GM19372 (cell line): ENCODE measurements at regions not wholly inside any gene's neighbourhood (a gene's known extent, or its start where the extent isn't known, plus 50 kb on each side); places are given as distances from the start of the nearest gene placed in this dataset.
"Not testable (repeated sequence)": the region's sequence is repeated elsewhere in the genome, so short reads cannot be mapped to it uniquely, and the experiment has no call there.

Source experiments
- ATAC-seq: cut with Tn5 transposase; IDR thresholded peaks from one replicate; pipeline ENCODE4 v1.9.1; 2021; ENCODE audit warnings: mild to moderate bottlenecking, low read depth, moderate library complexity; ENCODE audit not compliant: unreplicated experiment

DNA sequence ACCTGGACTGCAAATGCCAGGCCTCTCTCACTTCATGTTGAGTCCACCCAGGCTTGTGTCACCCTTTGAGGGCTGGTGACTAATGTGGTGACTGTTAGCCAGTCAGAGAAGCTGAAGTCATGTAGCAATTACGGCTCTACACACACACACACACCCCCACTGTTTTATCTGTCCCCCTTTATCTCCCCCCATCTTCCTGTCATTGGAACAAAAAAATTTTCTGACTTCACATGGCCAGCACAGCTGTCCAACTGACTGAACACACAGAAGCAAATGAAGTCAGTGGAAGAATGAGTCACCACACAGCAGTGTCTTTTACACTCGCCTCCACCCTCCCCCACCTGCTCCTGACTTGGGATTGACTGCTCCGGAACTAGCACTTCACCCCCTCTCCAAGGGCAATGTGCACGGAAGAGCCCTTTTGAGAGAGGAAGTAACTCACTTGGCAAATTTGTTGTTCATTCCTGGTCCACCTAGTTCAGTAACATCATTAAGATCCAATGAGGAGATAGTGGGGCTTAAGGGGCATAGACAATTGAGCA is 198.0 kb downstream of the RNF144B start:
- ATAC-seq = no peak

DNA sequence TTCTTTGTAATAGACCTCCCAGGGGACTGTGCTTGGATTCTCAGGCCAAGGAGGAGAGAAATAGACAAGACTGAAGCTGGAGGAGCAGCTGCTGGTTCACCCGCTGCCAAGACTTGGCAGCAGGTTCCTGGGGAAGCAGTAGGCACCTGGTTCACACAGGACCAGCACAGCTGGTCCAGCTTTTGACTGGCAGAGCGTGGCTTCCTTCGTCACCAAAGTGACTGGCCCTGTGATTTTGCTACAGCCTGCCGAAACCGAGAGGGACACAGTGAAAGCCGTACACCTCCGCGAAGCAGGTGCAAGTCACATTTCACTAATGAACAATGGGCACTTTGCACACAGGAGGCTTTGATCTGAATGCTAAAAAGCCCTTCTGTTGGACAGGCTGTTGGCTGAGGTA is 199.0 kb downstream of the RNF144B start:
- no peak for ATAC-seq

DNA sequence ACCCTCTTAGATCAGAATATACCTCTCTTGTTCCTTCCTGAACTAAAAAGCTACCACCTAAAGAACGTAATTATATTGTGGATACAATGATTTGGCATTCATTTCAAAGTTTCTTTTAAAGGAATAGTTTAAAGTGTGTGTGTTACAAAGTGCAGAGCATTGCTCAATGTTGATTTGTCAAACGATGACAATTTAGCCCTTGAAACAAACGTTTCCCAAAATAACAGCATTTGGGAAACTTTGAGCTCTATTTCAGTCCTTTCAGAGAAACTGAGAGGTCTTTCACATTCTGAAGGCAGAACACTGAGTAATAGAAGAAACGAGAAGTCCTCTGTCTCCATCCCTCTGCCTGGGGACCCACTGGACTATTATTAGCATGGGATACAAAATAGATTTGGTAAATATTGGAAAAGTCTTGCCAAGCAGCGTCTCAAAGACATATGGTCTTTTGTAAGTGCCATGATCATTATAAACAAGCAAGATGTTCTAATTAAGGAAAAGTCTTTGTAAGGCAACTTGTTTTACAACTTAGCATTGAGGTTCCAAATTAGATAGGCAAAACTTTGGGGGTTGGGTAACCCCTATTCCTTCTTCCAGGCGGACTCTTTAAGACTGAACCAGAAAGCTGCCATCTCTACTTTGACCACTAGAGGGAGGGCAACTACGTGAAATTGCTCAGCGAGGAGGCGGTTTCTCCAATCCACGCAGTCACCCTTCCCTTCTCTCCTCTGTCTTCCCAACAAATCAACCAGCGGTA is 208.8 kb downstream of the RNF144B start:
- ATAC-seq = peak; percentile 87

DNA sequence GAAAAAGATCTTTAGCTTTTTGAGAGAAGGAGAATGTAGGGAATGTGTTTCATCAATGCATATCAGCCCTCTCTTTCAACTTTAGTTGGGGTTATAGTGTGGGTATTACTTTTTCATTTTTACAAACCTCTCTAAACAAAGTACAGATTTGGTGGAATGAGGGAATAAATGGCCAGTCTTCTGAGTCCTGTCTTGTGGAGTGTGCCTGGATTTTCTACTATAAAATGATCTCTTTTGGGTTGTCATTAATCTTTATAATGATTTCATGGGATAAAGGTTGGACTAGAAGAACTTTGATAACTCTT is 209.3 kb downstream of the RNF144B start:
- ATAC-seq = no peak

DNA sequence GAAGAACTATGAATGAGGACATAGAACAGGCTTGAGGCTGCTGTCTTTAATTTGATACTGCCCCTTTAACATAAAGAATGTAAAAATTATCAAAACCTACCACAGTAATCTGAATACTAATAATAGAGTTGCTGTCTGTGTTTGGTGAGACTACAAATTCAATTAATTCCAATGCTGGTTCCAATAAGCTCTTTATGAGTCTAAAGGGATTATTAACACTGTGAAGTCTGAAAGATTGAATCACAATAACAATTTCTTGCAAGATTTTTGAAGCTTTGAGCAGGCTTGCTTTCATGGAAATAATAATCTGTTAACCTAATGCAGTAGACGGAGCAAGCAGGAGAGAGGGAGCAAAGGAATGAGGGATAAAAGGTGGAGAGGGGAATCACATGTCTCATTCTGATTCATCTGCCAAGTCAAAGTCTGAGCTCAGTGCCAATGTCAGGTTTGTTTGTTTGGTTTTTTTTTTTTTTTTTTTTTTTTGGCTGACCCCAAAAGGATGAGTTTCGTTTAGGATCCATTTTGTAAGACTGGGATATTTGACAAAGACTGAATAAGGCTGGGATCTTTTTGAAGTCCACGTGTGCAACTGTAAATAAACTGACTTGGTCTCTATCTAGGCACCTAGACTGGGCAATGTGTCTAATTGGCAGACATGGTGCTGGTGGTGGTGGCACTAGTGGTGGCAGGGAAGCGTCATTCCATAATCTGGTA is 211.6 kb downstream of the RNF144B start:
- no peak for ATAC-seq

DNA sequence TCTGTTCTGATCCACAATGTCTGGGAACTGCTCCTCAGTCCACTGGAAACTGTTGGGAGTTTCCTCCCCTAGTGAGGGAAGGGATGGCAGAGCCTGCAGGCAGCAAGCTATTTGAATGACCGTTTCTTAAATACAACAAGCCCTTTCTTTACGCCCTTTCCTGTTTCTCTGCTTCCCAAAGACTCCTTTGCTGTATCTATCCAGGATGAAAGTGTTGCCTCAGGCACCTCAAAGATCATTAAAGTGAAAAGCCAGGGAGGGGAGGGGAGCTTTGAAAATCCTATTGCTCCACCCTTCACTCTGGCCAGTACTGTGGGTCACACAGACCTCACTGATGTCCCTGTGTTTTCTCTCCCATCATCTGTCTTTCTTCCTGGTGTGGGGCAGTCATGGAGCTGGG is 213.1 kb downstream of the RNF144B start:
- ATAC-seq = no peak

DNA sequence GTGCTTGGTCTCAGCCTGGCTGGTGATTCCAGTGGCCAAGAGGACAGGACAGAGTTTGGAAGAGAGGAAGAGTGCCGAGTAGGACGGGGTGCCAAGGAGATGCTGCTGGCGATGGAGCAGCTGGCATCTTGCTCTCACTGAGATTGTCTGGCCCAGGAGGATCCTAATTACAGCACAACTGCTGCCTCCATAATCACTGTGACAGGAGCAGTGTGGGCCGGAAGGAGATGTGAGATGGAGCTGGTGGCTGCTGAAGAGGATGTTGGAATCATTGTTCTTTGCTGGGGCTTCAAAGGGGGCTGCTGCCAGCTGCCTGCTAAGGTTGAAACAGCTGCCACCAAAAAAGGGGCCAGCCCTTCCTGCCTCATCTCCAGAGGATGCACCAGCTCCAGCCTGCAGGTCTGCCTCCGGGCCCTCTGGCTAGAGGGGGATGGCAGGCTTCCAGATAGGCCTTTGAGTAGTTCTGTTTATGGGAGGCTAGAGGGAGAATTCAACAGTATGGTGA is 214.4 kb downstream of the RNF144B start:
- ATAC-seq = no peak

DNA sequence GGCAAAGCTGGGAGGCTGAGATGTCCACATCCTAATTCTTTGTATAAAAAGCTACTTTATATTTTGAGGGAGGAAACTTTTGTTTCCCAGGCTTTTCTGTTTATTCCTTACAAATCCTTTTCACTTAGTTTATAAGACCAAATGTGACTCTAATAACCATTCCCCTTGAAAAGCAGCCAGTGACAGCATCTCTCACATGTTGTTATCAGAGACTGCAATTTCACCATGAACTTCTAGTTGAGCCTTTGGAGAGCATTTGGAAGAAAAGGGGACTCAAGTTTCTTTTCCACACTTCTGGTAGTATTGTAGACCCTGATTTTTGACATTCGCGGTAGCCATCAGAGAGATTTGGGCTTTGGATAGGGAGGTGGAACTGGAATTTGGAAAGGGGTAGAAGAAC is 215.8 kb downstream of the RNF144B start:
- ATAC-seq = no peak

DNA sequence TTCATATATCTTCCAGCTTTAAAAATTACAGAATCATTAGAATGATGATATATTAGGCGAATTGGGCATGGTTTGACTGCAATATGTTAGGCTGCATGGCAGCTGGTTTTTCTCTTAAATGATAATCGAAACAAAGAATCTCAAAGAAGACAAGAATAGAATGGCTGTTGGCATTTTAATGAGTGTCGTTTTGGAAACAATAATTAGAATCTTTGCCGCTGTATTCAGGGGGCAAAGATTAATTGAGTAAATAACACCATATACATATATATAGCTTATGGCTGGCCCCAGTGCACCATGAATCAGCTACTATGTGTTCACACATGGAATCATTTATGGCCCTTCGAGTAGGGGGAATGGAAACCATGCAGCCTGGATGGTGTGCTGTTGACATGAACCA is 216.2 kb downstream of the RNF144B start:
- ATAC-seq = no peak

DNA sequence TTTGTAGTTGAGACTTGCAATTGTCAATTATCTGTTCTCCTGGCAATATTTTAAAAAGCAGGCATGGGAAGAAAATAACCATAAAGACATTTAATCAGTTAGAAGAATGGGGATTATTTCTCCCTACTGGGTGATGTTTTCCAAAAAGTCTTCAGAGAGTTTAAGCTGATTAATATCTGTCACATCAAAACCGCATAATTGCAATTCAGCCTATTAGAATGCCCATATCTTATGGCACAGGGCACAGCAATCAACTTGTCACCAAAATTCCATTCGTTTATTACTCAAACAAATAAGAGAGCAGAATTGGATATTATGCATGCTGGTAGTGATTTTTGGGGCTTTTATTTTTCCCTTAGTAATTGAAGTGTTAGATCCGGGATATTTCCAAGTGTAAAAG is 218.7 kb downstream of the RNF144B start:
- no peak for ATAC-seq

DNA sequence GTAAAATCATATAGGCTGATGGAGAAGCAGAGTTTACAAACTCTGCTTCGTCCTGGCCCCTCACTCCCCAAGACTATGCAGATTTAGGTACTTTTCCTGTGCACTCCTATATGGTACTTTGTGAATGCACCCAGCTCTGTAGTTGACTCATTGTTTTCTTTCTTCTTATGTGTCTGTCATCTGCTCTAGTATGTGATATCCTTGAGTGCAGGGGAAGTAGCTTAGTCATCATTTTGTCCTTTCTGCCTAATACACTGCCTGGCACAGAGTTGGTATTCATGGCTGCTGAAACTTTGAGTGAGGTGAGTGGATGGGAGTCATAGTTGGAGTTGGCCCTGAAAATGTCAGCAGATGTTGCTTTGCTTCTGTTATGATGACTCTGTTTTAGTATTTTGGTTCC is 222.6 kb downstream of the RNF144B start:
- ATAC-seq = no peak

DNA sequence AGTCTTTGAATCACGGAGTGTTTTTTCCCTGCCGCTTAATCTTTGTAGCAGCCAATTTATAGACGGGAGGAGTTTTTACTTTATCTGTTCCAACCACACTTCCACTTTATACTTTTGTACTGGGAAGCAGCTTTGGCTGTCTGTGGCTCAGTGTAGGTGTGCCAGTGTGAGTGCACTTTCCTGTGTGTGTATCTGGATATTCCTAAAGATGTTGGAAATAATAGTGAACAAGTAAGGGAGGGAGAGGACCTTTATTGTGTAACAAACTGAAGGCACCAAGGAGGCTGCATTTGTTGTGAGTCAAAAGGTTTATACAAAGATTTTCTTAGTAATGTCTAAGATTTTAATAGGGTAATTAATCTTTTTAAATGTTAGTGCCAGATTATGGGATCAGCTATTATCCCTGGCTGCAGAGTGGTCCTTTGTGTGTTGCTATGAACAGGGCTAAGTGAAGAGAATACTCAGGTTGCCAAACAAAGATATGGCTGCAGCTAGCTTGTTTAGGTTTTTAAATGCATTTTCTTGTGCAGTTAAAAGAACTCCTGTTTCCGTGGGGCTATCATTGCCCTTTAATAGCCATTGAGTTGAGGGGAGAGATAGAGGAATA is 226.3 kb downstream of the RNF144B start:
- no peak for ATAC-seq

DNA sequence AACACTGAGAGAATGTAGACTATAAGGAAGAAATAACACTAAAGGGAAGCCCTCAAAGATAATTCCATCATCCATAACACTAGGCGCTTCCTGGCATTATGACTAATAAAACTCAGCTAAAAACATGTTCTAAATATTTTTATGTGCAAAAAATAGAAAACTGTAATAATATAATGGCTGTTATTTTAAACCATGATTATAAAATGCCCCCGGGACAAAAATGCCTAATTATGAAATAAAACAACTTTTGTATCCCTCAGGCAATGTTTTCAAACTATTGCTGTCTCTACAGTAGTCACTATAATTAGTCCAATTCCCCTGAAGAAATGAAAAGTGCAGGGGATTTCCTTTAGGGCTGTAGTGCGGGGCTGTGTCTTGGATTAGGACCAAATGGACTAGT is 242.4 kb downstream of the RNF144B start:
- no peak for ATAC-seq

DNA sequence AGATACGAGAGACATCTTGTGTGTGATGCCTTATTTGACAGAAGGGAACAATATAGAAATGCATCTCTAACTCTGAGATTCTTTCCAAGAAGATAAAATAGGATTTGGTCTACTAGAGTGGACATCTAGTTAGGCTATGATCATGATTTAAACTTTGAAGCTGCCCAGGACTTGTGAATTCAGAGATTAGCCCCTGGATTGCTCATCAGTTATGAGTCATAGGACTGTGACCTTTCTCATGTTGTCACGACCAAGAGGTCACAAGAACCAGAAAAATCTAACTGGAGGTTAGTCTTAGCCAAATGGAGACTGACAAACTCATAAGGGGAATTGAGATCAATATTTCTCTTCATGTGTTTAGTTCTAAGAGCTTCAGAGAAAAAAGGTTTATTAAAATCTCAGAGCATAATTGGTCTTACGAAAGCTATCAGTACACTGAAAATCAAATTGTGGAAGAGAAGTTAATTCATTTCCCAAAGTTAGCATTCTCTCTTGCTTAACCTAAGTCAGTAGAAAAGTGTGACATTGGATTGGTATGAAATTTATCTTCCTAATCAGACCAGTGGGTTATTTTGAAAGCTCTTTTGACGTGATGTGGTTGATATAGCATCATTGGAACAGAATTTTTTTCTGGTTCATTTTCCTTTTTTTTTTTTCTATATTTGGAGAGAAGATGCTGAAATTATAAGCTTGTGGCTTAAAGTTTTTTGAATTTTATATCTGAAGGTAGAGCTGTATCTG is 245.7 kb downstream of the RNF144B start:
- ATAC-seq = no peak

DNA sequence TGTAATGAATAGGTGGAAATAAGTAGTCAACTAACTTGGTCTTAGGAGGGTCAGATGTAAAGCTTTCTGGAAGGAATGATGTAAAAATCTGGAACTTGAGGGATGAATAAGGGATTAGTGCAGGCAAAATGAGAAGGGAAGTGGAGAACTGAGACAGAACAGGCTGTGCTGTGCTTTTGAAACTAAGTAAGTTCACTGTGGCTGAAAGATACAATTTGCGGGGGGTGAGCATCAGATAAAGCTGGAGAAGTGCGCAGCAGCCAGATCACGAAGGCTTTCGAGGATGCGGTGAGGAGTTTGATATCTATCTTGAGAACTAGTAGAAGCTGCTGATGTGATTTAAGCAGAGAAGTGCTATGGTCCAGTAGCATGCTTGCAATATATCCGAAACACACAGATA is 247.8 kb downstream of the RNF144B start:
- no peak for ATAC-seq

DNA sequence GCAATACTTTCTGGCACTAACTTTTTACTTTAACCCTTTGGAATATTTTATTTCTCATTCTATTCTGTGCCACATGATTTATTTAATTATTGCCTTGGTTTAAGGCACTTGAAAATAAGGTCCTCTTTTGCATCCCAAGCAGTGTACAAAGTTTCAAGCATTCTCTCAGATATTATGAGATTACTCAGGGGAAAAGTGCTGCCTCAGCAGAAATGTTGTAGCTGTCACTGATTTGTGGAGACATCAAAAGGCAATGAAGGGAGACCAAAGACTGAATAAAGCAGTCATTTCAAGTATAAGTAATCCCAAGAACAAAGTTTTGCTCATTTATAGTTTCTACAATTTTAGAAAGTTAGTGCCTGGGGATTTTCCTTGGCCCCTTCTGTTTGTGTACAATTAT is 253.0 kb downstream of the RNF144B start:
- ATAC-seq = no peak

DNA sequence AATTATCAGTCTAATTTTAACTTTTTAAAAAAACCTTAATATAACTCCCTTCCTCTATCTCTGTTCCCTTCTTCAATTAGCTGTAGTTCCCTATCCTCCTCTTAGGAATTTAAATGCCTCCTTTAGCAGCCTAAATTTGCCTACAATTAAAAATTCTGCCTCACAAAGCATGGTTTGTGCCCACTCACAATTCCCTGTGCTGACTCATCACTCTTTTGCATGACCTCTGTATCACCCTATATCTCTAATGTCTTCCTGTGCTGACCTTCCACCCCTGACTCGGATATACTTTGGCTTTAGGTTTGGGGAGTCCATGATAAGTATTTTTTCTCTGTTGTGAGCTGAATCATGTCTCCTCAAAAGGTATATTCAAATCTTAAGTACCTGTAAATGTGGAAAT is 253.6 kb downstream of the RNF144B start:
- no peak for ATAC-seq

DNA sequence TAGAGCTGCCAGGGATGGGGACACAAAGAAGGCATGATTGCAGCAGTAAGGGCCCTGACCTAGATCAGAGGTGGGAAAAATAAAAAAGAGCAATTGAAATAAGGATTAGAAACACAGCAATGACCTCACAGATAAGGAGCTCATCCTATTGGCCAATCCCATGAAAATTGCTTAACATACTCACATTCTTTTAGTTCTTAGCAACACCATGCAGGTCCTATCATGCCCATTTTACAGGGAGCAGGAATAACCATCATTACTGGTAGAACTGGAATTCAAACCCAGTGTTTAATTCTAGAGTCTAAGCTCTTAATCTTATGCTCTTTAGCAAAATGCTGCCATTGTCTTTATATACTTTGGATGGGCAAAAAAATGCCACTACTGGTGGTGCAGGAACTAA is 267.7 kb downstream of the RNF144B start:
- no peak for ATAC-seq

DNA sequence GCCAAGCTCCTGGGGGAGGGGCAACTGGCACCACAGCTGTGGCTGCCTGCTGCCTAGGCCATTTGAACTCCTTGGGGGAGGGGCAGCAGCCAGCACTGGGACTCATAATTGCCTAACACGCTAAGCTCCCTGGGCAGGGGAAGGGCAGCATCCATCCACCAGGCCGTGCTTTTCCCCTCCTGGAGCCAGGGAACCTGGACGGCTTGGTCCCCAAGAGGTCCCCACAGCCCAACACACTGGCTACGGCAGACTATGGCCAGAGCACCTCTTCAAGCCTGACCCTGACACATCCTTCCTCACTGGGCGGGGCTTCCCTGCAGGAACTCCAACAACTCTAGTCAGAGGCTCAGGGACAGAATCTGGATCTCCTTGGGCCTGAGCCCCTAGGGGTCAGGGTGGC is 269.4 kb downstream of the RNF144B start:
- no peak for ATAC-seq

DNA sequence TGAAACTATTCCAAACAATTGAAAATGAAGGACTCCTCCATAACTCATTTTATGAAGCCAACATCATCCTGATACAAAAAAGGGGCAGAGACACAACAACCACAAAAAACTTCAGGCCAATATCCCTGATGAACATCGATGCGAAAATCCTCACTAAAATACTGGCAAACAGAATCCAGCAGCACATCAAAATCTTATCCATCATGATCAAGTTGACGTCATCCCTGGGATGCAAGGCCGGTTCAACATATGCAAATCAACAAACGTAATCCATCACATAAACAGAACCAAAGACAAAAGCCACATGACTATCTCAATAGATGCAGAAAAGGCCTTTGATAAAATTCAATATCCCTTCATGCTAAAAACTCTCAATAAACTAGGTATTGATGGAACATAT is 272.8 kb downstream of the RNF144B start:
- ATAC-seq = not testable (repeated sequence)

DNA sequence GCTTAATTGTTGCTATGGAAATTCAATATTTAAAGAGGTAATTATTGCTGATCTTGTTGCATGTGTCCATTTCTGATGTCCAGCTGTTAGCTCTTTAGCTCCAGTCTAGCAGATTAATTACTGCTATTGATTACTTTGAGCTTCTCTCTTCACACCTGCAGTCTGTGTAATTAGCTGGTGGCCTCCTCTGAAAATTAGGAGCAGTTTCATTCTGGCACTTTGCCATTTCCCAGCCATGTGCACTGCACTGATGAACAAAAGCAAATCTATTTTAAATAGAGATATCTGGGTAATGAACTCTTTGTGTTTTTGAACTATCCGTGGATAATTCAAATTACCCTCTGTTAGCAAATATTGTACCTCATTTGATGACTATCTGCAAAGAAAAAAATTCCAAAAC is 275.9 kb downstream of the RNF144B start:
- ATAC-seq = no peak
